ENCODE measurements at regions not wholly inside any gene's neighbourhood (a gene's known extent, or its start where the extent isn't known, plus 50 kb on each side); places are given as distances from the start of the nearest gene placed in this dataset.

- TF ChIP-seq CTCF (conservative IDR thresholded peaks at IDR 0.05; ENCODE audit: low read depth, low read length) (no peak), EZH2 (IDR thresholded peaks at IDR 0.05; ENCODE audit: borderline replicate concordance, low read depth, low read length, poor library complexity, severe bottlenecking) (no peak)
These were observed 65.3 kb upstream of the ZMIZ1 start for GRCh38 chr10:79003183-79004100.
